ENCODE measurements at regions not wholly inside any gene's neighbourhood (a gene's known extent, or its start where the extent isn't known, plus 50 kb on each side); places are given as distances from the start of the nearest gene placed in this dataset.

- no peak for DNase-seq
These were observed 329.9 kb upstream of the SLCO3A1 start for GRCh38 chr15:91523596-91523995.

- DNase-seq, result no peak
These were observed 329.0 kb upstream of the SLCO3A1 start for GRCh38 chr15:91524534-91524933.

GRCh38 chr15:91525751-91526150, 327.8 kb upstream of the SLCO3A1 start:
- no peak for DNase-seq

- no peak for DNase-seq
These were observed 327.1 kb upstream of the SLCO3A1 start for GRCh38 chr15:91526424-91526823.

- DNase-seq, result no peak
These were observed 324.7 kb upstream of the SLCO3A1 start for GRCh38 chr15:91528801-91529200.

GRCh38 chr15:91529534-91529933, 324.0 kb upstream of the SLCO3A1 start:
- DNase-seq, result no peak

GRCh38 chr15:91530279-91530678, 323.2 kb upstream of the SLCO3A1 start:
- no peak for DNase-seq

- DNase-seq, result no peak
These were observed 322.4 kb upstream of the SLCO3A1 start for GRCh38 chr15:91530956-91531582.

- DNase-seq, result no peak
These were observed 319.3 kb upstream of the SLCO3A1 start for GRCh38 chr15:91534235-91534634.

- DNase-seq, result no peak
These were observed 318.5 kb upstream of the SLCO3A1 start for GRCh38 chr15:91534976-91535375.

GRCh38 chr15:91535856-91536500, 317.5 kb upstream of the SLCO3A1 start:
- DNase-seq, result no peak

GRCh38 chr15:91537856-91538255, 315.7 kb upstream of the SLCO3A1 start:
- no peak for DNase-seq

GRCh38 chr15:91538782-91539181, 314.7 kb upstream of the SLCO3A1 start:
- no peak for DNase-seq

- no peak for DNase-seq
These were observed 312.2 kb upstream of the SLCO3A1 start for GRCh38 chr15:91541286-91541685.

- no peak for DNase-seq
These were observed 311.3 kb upstream of the SLCO3A1 start for GRCh38 chr15:91542226-91542625.

GRCh38 chr15:91547356-91547755, 306.2 kb upstream of the SLCO3A1 start:
- DNase-seq, result no peak

GRCh38 chr15:91548549-91548948, 305.0 kb upstream of the SLCO3A1 start:
- DNase-seq, result no peak

GRCh38 chr15:91549581-91549980, 303.9 kb upstream of the SLCO3A1 start:
- no peak for DNase-seq

GRCh38 chr15:91552555-91552954, 301.0 kb upstream of the SLCO3A1 start:
- DNase-seq, result no peak

GRCh38 chr15:91553196-91553854, 300.2 kb upstream of the SLCO3A1 start:
- no peak for DNase-seq

GRCh38 chr15:91555312-91555711, 298.2 kb upstream of the SLCO3A1 start:
- DNase-seq, result no peak

GRCh38 chr15:91556926-91557325, 296.6 kb upstream of the SLCO3A1 start:
- no peak for DNase-seq

GRCh38 chr15:91559066-91559465, 294.4 kb upstream of the SLCO3A1 start:
- no peak for DNase-seq

- DNase-seq, result no peak
These were observed 292.0 kb upstream of the SLCO3A1 start for GRCh38 chr15:91561371-91562100.

Measured in amniotic stem cell (primary cell).